ENCODE measurements at regions not wholly inside any gene's neighbourhood (a gene's known extent, or its start where the extent isn't known, plus 50 kb on each side); places are given as distances from the start of the nearest gene placed in this dataset.

GRCh38 chr7:144969787-144970186 is 133.9 kb upstream of the TPK1 start:
- no peak for DNase-seq (ENCODE audit: low read depth, low spot score)

GRCh38 chr7:144960763-144961162 is 124.9 kb upstream of the TPK1 start:
- DNase-seq (ENCODE audit: low read depth, low spot score), result no peak

- no peak for DNase-seq (ENCODE audit: low read depth, low spot score)
These were observed 122.1 kb upstream of the TPK1 start for GRCh38 chr7:144957998-144958397.

- no peak for DNase-seq (ENCODE audit: low read depth, low spot score)
These were observed 119.6 kb upstream of the TPK1 start for GRCh38 chr7:144955422-144955821.

- peak; percentile 7 for DNase-seq (ENCODE audit: low read depth, low spot score)
These were observed 105.3 kb upstream of the TPK1 start for GRCh38 chr7:144941127-144941526.

GRCh38 chr7:144937199-144937598 is 101.3 kb upstream of the TPK1 start:
- no peak for DNase-seq (ENCODE audit: low read depth, low spot score)

GRCh38 chr7:144936314-144936713 is 100.5 kb upstream of the TPK1 start:
- no peak for DNase-seq (ENCODE audit: low read depth, low spot score)

- DNase-seq (ENCODE audit: low read depth, low spot score), result no peak
These were observed 74.6 kb upstream of the TPK1 start for GRCh38 chr7:144910411-144910810.

- no peak for DNase-seq (ENCODE audit: low read depth, low spot score)
These were observed 73.2 kb upstream of the TPK1 start for GRCh38 chr7:144908943-144909556.

- no peak for DNase-seq (ENCODE audit: low read depth, low spot score)
These were observed 72.5 kb upstream of the TPK1 start for GRCh38 chr7:144908324-144908723.

GRCh38 chr7:144907577-144907976 is 71.7 kb upstream of the TPK1 start:
- DNase-seq (ENCODE audit: low read depth, low spot score), result no peak

GRCh38 chr7:144903201-144903600 is 67.3 kb upstream of the TPK1 start:
- DNase-seq (ENCODE audit: low read depth, low spot score), result no peak

- no peak for DNase-seq (ENCODE audit: low read depth, low spot score)
These were observed 56.9 kb upstream of the TPK1 start for GRCh38 chr7:144892761-144893160.

Measured in ELF-1 (cell line).